Small intestine (tissue), 7 donors: ENCODE measurements at regions not wholly inside any gene's neighbourhood (a gene's known extent, or its start where the extent isn't known, plus 50 kb on each side); places are given as distances from the start of the nearest gene placed in this dataset.

ENCODE experiments used
- DNase-seq, 2 donors: peaks; one replicate each; pipeline versions ENCODE4 v3.0.0 to v3.0.0-alpha.2; 2013
- FAIRE-seq: peaks from 2 replicates; lab custom pipeline; 2012; peaks lifted over from hg19 to GRCh38; lab: Jason Lieb, UNC
- H3K27ac ChIP-seq, 3 donors: one replicate each; pipeline ENCODE4 v1.5.1; 2013; ENCODE audit warnings: low read length in 2 of 3, mild to moderate bottlenecking in 2 of 3, control low read depth in 1 of 3, inconsistent platforms in 1 of 3, low read depth in 1 of 3, moderate library complexity in 1 of 3
- H3K27me3 ChIP-seq, 3 donors: one replicate each; pipeline ENCODE4 v1.6.1; 2013; ENCODE audit warnings: low read length in 3 of 3, inconsistent platforms in 1 of 3; ENCODE audit not compliant: control insufficient read depth in 3 of 3, insufficient read depth in 3 of 3
- H3K36me3 ChIP-seq, 3 donors: one replicate each; pipeline ENCODE4 v1.6.1; 2013; ENCODE audit warnings: low read length in 3 of 3, inconsistent platforms in 1 of 3, low read depth in 1 of 3, mild to moderate bottlenecking in 1 of 3, moderate library complexity in 1 of 3; ENCODE audit not compliant: control insufficient read depth in 3 of 3, insufficient read depth in 2 of 3
- H3K4me1 ChIP-seq, 3 donors: one replicate each; pipeline ENCODE4 v1.6.1; 2013; ENCODE audit warnings: low read length in 2 of 3, inconsistent platforms in 1 of 3, low read depth in 1 of 3, mild to moderate bottlenecking in 1 of 3, moderate library complexity in 1 of 3; ENCODE audit not compliant: control insufficient read depth in 3 of 3, insufficient read depth in 2 of 3
- H3K4me3 ChIP-seq, 3 donors: one replicate each; pipeline ENCODE4 v1.5.1; 2013; ENCODE audit warnings: low read length in 3 of 3, control low read depth in 1 of 3, inconsistent platforms in 1 of 3, low read depth in 1 of 3, mild to moderate bottlenecking in 1 of 3, moderate library complexity in 1 of 3
- H3K9me3 ChIP-seq, 2 donors: one replicate each; pipeline ENCODE4 v1.6.1; 2013; ENCODE audit warnings: low read depth in 1 of 2, low read length in 1 of 2; ENCODE audit not compliant: control insufficient read depth in 2 of 2, insufficient read depth in 1 of 2
- WGBS, 3 donors: extraction: QIAGEN DNeasy Blood & Tissue Kit; methylation state at CpG; one replicate each; pipeline ENCODE4 v1.1.7; 2013; 5-methylcytosine and 5-hydroxymethylcytosine counted together
- donor health status: healthy with polysubstance abuse.
- donor health status: control.
- donor health status: control.
- donor health status: Bipolar disorder and iron deficiency.
- donor health status: healthy.

GRCh38 chr17:83150369-83151055, 71.1 kb downstream of the METRNL start:
- Histone ChIP-seq H3K27ac (no peak overlapping the region), H3K4me1 (no peaks in the 10 kb centered on the region), H3K27me3 (no peaks in the 10 kb centered on the region), H3K36me3 (no peaks in the 10 kb centered on the region), H3K9me3 (no peaks in the 10 kb centered on the region), H3K4me3 (no peak overlapping the region)
- DNase-seq (no peak), FAIRE-seq (no peak)
- 69 to 75% (median 70%) methylated on average over 10 of the region's 10 CpGs for WGBS, 3 donors

- no peak overlapping the region for H3K4me3 ChIP-seq
- H3K27me3 ChIP-seq: no peaks in the 10 kb centered on the region
- no peak for FAIRE-seq
- no peak for DNase-seq
- no peaks in the 10 kb centered on the region for H3K36me3 ChIP-seq
- WGBS, 3 donors: 81 to 89% (median 82%) methylated on average over 16 of the region's 16 CpGs
- H3K27ac ChIP-seq: no peak overlapping the region
- H3K4me1 ChIP-seq: no peaks in the 10 kb centered on the region
- no peaks in the 10 kb centered on the region for H3K9me3 ChIP-seq
These were observed 71.6 kb downstream of the METRNL start for GRCh38 chr17:83151056-83151441.

DNA sequence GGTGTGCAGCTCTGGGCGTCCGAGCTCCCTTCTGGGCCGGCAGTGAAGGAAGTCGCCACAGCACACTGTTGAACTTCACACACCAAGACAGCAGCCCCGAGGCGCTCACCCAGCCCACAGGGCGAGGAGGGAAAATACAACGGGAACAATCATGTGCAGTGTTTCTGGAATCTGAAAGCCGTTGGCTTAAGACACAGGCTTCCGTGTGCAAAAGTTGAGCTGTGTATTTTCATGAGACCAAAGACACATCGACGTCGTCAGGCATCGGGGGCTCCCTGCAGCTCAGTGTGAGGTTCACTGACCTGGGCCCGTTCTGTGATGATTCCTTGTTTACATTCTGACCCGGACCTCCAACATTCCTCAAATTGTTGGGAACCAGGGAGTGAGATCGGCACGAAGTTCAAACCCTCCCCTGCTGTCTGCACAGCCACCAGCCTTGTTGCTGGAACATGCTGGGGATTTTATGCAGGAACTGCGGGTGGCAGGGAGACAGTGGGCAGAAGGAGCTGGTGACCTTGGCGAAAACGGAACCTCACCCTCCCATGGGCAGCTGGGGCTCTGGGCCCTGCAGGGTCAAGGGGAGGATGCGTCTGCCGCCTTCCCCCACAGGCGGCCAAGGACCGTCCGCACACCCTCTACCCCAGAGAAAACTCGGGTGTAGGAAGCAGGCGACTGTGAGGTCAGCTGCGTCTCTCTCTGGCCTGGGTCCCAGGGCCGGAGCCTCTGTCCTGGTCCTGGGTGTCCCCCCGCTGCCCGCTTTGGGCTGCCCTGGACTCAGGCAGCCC, 72.2 kb downstream of the METRNL start:
- 55 to 67% (median 64%) methylated on average over 30 to 32 of the region's 32 CpGs for WGBS, 3 donors
- Histone ChIP-seq H3K9me3 (no peaks in the 10 kb centered on the region), H3K4me3 (no peak overlapping the region), H3K36me3 (no peaks in the 10 kb centered on the region), H3K27me3 (no peaks in the 10 kb centered on the region), H3K27ac (no peak overlapping the region), H3K4me1 (no peaks in the 10 kb centered on the region)
- FAIRE-seq: no peak
- DNase-seq: peak in 1 of 2 donors; percentile 12

GRCh38 chr17:83152227-83152744, 72.9 kb downstream of the METRNL start:
- 92 to 94% (median 93%) methylated on average over 31 of the region's 31 CpGs for WGBS, 3 donors
- Histone ChIP-seq H3K36me3 (no peaks in the 10 kb centered on the region), H3K27ac (no peak overlapping the region), H3K27me3 (no peaks in the 10 kb centered on the region), H3K4me1 (no peaks in the 10 kb centered on the region), H3K9me3 (no peaks in the 10 kb centered on the region), H3K4me3 (no peak overlapping the region)
- DNase-seq: no peak
- no peak for FAIRE-seq

DNA sequence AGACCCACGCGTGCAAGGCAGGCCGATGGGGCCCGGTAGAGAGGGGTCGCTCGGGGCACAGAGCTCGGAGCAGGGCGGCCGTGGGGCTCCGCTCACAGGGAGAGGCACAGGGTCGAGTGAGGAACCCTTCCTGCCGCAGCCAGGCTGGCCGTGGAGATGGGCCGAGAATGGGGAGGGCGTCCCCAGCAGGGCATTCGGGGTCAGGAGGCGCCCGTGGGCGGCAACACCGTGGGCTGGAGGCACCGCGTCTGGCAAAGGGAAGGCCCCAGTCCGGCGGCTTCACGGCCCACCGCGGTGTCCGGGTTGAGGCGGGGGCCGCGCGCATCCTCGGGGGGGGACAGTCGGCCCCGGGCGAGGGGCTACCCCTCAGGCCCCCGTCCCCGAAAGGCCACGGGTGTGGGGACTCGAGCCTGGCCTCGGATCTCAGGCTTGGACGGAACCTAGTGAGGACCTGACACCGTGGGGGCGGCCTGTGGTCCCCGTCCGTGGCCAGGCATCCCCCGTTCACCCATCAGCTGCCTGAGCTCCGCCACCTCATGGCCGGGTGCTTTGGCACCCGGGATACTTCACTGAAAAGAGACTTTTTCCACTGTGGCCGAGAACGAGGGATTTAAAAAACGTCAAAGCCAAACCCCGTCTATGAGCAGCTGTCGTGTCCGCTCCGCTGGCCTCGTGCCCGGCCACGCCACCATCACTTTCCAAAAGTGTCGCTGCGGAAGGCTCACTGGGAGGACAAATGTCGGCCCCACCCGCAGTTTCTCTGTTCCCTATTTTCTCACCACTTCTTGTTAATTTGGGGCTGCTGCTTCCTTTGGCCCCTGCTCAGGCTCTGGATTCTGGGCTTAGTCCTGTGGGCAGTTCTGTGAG, 73.6 kb downstream of the METRNL start:
- H3K27ac ChIP-seq: no peak overlapping the region
- H3K4me3 ChIP-seq: no peak overlapping the region
- peak in 1 of 2 donors; percentile 14 for DNase-seq
- H3K9me3 ChIP-seq: no peaks in the 10 kb centered on the region
- 79 to 87% (median 81%) methylated on average over 56 to 64 of the region's 64 CpGs for WGBS, 3 donors
- FAIRE-seq: no peak
- H3K4me1 ChIP-seq: no peaks in the 10 kb centered on the region
- H3K36me3 ChIP-seq: no peaks in the 10 kb centered on the region
- no peaks in the 10 kb centered on the region for H3K27me3 ChIP-seq

DNA sequence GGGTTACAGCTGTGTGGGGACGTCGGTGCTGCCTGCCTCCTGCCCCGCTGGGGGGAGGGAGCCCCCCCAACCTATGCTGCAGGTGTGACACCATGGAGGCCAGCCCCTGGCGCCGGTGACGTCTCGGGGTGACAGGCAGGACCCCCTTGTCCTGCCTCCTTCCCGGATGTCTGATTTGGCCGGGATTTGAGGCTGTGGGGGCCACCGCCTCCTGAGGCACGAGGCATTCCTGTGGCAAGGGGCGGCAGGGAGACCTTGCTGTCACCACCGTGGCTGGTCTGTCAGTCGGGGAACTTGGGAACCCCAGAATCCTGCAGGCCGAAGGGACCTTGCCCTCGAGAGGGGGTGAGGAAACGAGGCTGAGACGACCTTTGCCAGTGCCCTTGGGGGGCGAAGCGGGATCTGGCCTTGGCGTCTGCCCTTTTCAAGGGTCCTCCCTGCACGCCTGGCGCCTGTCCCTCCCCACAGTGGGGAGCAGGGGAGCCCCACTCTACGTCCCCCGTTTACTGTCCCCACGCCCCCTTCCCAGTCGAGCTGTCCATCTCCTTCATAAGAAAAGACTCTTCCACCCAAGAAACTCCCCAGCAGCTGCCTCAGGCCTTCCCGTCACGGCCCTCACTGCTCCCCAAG, 74.4 kb downstream of the METRNL start:
- DNase-seq (no peak), FAIRE-seq (no peak)
- Histone ChIP-seq H3K27ac (no peak overlapping the region), H3K27me3 (no peaks in the 10 kb centered on the region), H3K4me1 (no peaks in the 10 kb centered on the region), H3K4me3 (no peak overlapping the region), H3K9me3 (no peaks in the 10 kb centered on the region), H3K36me3 (no peaks in the 10 kb centered on the region)
- WGBS, 3 donors: 75 to 82% (median 80%) methylated on average over 29 of the region's 29 CpGs

DNA sequence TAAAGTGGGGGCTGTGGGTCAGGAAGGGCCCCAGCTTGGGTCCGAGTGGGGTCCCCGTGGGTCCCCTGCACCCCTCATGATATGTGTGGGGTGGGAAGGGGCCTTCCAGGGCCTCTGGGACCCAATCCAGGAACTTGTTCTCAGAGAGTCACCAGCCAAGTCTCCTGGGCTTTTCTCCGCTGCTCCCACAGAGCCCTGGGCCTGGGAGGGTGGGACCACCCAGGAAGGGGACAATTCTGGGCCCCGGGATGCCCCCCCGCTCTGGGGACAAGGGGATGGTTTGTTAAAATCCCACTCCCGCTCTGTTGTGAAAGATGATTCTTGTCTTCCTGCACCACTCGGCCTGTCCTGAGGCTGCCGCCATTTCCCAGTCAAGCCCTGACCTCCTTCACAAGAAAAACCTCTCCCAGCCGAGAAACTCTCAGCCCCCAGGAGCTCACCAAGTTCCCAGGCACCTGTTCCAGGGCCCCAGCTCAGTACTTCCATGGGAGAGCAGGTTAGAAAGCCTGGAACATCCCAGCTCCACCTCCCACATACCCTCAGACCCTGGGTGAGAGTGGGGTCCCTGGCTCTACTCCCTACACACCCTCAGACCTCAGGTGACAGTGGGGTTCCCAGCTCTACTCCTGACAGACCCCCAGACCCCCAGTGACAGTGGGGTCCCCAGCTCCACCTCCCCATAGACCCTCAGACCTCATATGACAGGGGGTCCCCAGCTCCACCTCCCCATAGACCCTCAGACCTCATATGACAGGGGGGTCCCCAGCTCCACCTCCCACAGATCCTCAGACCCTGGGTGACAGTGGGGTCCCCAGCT, 75.1 kb downstream of the METRNL start:
- H3K27ac ChIP-seq: no peak overlapping the region
- H3K27me3 ChIP-seq: no peaks in the 10 kb centered on the region
- no peaks in the 10 kb centered on the region for H3K9me3 ChIP-seq
- no peaks in the 10 kb centered on the region for H3K4me1 ChIP-seq
- DNase-seq (no peak), FAIRE-seq (no peak)
- WGBS, 3 donors: 62 to 65% (median 62%) methylated on average over 9 of the region's 9 CpGs
- H3K36me3 ChIP-seq: no peaks in the 10 kb centered on the region
- H3K4me3 ChIP-seq: no peak overlapping the region
